Neural crest cell (in vitro differentiated cells): ENCODE measurements at regions not wholly inside any gene's neighbourhood (a gene's known extent, or its start where the extent isn't known, plus 50 kb on each side); places are given as distances from the start of the nearest gene placed in this dataset.

ENCODE experiments used
- DNase-seq: peaks from one replicate; pipeline ENCODE4 v3.0.0; 2021; ENCODE audit warnings: low read depth, mixed read lengths, low spot score
- H3K27ac Mint-ChIP-seq: one replicate; pipeline ENCODE4 v1.8.0; 2021; ENCODE audit warnings: mild to moderate bottlenecking, mixed read lengths; ENCODE audit not compliant: unreplicated experiment
- H3K27me3 Mint-ChIP-seq: 2 replicates; pipeline ENCODE4 v1.8.0; 2021; ENCODE audit warnings: low read depth, mild to moderate bottlenecking, mixed read lengths
- H3K36me3 Mint-ChIP-seq: 2 replicates; pipeline ENCODE4 v1.8.0; 2021; ENCODE audit warnings: low read depth, mild to moderate bottlenecking, mixed read lengths
- H3K4me1 Mint-ChIP-seq: 2 replicates; pipeline ENCODE4 v1.8.0; 2021; ENCODE audit warnings: mixed read lengths
- H3K4me3 Mint-ChIP-seq: one replicate; pipeline ENCODE4 v1.8.0; 2021; ENCODE audit warnings: mild to moderate bottlenecking, mixed read lengths
- H3K9me3 Mint-ChIP-seq: 2 replicates; pipeline ENCODE4 v1.8.0; 2021; ENCODE audit warnings: mixed read lengths
- TF ChIP-seq, protein P1 (sequence below): fragments of 200-600 bp; sonication (generic); conservative IDR thresholded peaks from 2 replicates; pipeline ENCODE4 v1.5.0; 2021; ENCODE audit warnings: antibody characterized with exemption, mild to moderate bottlenecking

DNA sequence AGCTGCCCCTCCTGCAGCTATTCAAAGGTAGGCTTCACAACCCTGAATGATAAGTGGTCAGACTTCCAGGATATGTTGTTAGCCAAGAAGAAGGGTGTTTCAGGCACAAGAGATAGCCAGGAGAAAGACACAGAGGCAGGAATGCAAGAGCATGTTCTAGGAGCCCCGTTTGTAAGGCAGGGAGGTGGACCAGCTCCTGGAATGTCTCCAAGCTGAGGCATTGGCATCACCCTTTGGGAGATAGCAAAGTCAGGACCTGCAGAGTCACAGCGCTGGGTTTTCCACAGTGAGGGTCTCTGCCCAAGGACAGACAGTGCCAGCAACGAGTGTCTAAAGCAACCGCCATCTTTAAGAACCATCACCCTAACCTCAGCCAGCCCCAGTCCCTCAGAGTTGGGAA lies 484.5 kb upstream of the ZMIZ1 start:
- Mint-ChIP-seq H3K4me3 (no peak overlapping the region), H3K9me3 (no peaks in the 10 kb centered on the region), H3K27me3 (no peaks in the 10 kb centered on the region), H3K4me1 (peaks cover 29% of the 10 kb centered on the region), H3K27ac (no peak overlapping the region), H3K36me3 (no peaks in the 10 kb centered on the region)
- TF ChIP-seq, protein P1, sequence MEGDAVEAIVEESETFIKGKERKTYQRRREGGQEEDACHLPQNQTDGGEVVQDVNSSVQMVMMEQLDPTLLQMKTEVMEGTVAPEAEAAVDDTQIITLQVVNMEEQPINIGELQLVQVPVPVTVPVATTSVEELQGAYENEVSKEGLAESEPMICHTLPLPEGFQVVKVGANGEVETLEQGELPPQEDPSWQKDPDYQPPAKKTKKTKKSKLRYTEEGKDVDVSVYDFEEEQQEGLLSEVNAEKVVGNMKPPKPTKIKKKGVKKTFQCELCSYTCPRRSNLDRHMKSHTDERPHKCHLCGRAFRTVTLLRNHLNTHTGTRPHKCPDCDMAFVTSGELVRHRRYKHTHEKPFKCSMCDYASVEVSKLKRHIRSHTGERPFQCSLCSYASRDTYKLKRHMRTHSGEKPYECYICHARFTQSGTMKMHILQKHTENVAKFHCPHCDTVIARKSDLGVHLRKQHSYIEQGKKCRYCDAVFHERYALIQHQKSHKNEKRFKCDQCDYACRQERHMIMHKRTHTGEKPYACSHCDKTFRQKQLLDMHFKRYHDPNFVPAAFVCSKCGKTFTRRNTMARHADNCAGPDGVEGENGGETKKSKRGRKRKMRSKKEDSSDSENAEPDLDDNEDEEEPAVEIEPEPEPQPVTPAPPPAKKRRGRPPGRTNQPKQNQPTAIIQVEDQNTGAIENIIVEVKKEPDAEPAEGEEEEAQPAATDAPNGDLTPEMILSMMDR: no peak
- DNase-seq: no peak

DNA sequence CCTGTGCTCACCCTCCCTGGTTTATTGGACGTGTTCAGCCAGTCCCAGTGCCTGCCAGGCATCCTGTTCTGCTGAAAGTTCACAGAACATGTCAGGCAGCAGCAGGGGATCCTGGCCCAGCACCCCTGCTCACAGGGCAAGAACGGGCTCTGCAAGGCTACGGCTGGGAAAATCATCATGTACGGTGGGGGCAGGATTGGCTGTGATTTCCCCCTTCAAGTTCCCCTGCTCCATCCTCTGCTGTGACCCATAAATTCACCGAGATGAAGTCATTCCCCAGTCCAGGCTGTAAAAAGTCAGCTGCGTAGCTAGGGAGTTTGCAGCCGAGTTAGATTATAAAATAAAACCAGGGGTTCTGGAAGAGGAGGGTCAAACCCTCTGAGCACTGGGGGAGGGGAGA lies 484.1 kb upstream of the ZMIZ1 start:
- peaks cover 29% of the 10 kb centered on the region for H3K4me1 Mint-ChIP-seq
- H3K27me3 Mint-ChIP-seq: no peaks in the 10 kb centered on the region
- no peak overlapping the region for H3K27ac Mint-ChIP-seq
- no peaks in the 10 kb centered on the region for H3K36me3 Mint-ChIP-seq
- DNase-seq: no peak
- no peaks in the 10 kb centered on the region for H3K9me3 Mint-ChIP-seq
- TF ChIP-seq, protein P1: no peak
- H3K4me3 Mint-ChIP-seq: no peak overlapping the region

DNA sequence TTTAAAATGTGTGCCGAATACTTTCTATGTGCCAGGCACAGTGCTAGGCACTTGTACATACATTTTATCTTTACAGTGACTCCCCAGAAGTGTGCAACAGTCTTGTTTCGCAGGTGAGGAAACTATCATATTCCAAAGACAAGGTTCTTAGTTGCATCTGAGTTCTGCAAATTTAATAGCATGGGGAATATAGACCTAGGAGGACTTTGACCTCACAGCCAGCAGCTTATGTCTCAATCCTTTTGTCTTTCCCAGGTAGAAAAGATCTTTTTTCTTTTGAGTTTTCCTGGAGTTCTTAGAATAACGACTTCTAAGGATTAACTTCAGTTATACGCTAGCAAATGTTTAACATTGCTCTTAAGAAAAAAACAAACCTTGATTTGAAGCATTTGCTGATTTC lies 482.8 kb upstream of the ZMIZ1 start:
- H3K27ac Mint-ChIP-seq: no peak overlapping the region
- no peaks in the 10 kb centered on the region for H3K27me3 Mint-ChIP-seq
- no peaks in the 10 kb centered on the region for H3K36me3 Mint-ChIP-seq
- H3K9me3 Mint-ChIP-seq: no peaks in the 10 kb centered on the region
- TF ChIP-seq, protein P1: no peak
- DNase-seq: no peak
- no peak overlapping the region for H3K4me3 Mint-ChIP-seq
- H3K4me1 Mint-ChIP-seq: peaks cover 25% of the 10 kb centered on the region

DNA sequence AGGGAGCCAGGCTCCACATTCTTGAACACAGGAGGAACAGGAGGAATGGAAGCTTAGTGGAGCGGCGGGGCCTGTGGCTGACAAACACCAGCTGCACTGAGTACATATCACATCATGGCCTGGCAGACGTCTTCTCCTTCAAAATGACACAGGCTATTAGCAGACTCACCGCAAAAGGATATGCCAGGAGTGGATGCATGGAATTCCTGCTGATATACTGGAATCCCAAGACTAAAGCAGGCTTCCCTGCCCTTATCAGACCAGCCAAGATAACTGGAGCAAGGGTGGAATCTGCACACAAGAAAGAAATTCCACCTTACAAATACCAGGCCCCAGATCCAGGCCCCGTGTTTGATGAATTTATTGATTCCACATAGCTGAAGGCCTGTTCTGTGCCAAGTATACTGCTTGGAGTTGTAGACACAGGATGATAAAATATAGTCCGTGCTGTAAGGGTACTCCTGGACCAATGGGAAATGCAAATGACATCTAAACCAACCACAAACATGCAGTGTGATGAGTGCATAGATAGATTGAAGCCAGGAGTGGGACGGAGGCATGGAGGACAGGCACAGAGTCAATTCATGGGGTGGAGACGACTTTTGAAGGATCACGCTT lies 480.5 kb upstream of the ZMIZ1 start:
- Mint-ChIP-seq H3K27me3 (no peaks in the 10 kb centered on the region), H3K27ac (no peak overlapping the region), H3K4me3 (no peak overlapping the region), H3K4me1 (peaks cover 11% of the 10 kb centered on the region), H3K9me3 (no peaks in the 10 kb centered on the region), H3K36me3 (no peaks in the 10 kb centered on the region)
- no peak for DNase-seq
- TF ChIP-seq, protein P1: no peak

DNA sequence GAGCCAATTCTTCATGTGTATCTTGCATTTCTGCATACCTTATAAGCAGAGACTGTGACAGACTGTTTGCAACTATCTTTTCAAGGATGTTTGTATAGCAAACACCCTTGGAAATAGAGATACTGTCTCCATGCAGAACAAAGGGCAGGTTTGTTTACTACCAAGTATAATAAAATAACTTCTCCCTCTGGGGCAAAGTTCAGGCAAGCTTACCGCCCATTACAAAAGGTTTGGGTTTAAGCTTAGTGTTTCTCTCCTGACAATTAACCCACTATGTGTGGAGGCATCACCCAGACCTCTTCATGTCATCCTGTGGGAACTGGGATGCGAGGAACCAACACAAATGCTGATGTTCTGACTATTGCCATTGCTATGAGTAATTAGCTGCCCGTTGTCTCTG lies 479.1 kb upstream of the ZMIZ1 start:
- no peak for DNase-seq
- TF ChIP-seq, protein P1: no peak

More for the DNA sequence above, 479.1 kb upstream of the ZMIZ1 start:
- H3K27me3 Mint-ChIP-seq: no peaks in the 10 kb centered on the region
- H3K9me3 Mint-ChIP-seq: no peaks in the 10 kb centered on the region
- no peak overlapping the region for H3K4me3 Mint-ChIP-seq
- H3K4me1 Mint-ChIP-seq: peaks cover 6% of the 10 kb centered on the region
- H3K36me3 Mint-ChIP-seq: no peaks in the 10 kb centered on the region
- H3K27ac Mint-ChIP-seq: no peak overlapping the region
